GM18873 (cell line): ENCODE measurements at regions not wholly inside any gene's neighbourhood (a gene's known extent, or its start where the extent isn't known, plus 50 kb on each side); places are given as distances from the start of the nearest gene placed in this dataset.

ENCODE experiments used
- ATAC-seq: cut with Tn5 transposase; IDR thresholded peaks from one replicate; pipeline ENCODE4 v1.9.1; 2021; ENCODE audit warnings: mild to moderate bottlenecking, moderate library complexity, moderate number of reproducible peaks; ENCODE audit not compliant: unreplicated experiment, low FRiP score

- no peak for ATAC-seq
Measured at GRCh38 chr18:72692086-72692485, 147.9 kb upstream of the CBLN2 start.

GRCh38 chr18:72687736-72688135 lies 143.6 kb upstream of the CBLN2 start:
- ATAC-seq = no peak

GRCh38 chr18:72675394-72675793 lies 131.3 kb upstream of the CBLN2 start:
- ATAC-seq = no peak

GRCh38 chr18:72674710-72675109 lies 130.6 kb upstream of the CBLN2 start:
- ATAC-seq = peak; percentile 55

GRCh38 chr18:72673242-72673641 lies 129.1 kb upstream of the CBLN2 start:
- ATAC-seq = no peak

GRCh38 chr18:72672364-72673184 lies 128.4 kb upstream of the CBLN2 start:
- peak; percentile 51 for ATAC-seq

- ATAC-seq = no peak
Measured at GRCh38 chr18:72667932-72668331, 123.8 kb upstream of the CBLN2 start.

- ATAC-seq = no peak
Measured at GRCh38 chr18:72652990-72653593, 109.0 kb upstream of the CBLN2 start.

- ATAC-seq = no peak
Measured at GRCh38 chr18:72651033-72651432, 106.9 kb upstream of the CBLN2 start.

GRCh38 chr18:72648481-72648960 lies 104.4 kb upstream of the CBLN2 start:
- no peak for ATAC-seq

GRCh38 chr18:72648079-72648478 lies 103.9 kb upstream of the CBLN2 start:
- ATAC-seq = no peak

- ATAC-seq = no peak
Measured at GRCh38 chr18:72640557-72640956, 96.4 kb upstream of the CBLN2 start.

- no peak for ATAC-seq
Measured at GRCh38 chr18:72638376-72638775, 94.2 kb upstream of the CBLN2 start.

- no peak for ATAC-seq
Measured at GRCh38 chr18:72637721-72638120, 93.6 kb upstream of the CBLN2 start.

- no peak for ATAC-seq
Measured at GRCh38 chr18:72637299-72637698, 93.2 kb upstream of the CBLN2 start.

- ATAC-seq = no peak
Measured at GRCh38 chr18:72636611-72637010, 92.5 kb upstream of the CBLN2 start.

- no peak for ATAC-seq
Measured at GRCh38 chr18:72634500-72634899, 90.4 kb upstream of the CBLN2 start.

- ATAC-seq = no peak
Measured at GRCh38 chr18:72630991-72631390, 86.8 kb upstream of the CBLN2 start.

GRCh38 chr18:72623444-72623843 lies 79.3 kb upstream of the CBLN2 start:
- ATAC-seq = no peak

- no peak for ATAC-seq
Measured at GRCh38 chr18:72613534-72613930, 69.4 kb upstream of the CBLN2 start.

- no peak for ATAC-seq
Measured at GRCh38 chr18:72612894-72613533, 68.9 kb upstream of the CBLN2 start.
